HG03469 (cell line): ENCODE measurements at regions not wholly inside any gene's neighbourhood (a gene's known extent, or its start where the extent isn't known, plus 50 kb on each side); places are given as distances from the start of the nearest gene placed in this dataset.

Source experiments
- ATAC-seq: cut with Tn5 transposase; IDR thresholded peaks from one replicate; pipeline ENCODE4 v1.9.1; 2021; ENCODE audit warnings: mild to moderate bottlenecking, moderate library complexity, moderate number of reproducible peaks; ENCODE audit not compliant: unreplicated experiment

- ATAC-seq = no peak
Measured at GRCh38 chr2:136407952-136408318, 290.0 kb upstream of the CXCR4 start.

DNA sequence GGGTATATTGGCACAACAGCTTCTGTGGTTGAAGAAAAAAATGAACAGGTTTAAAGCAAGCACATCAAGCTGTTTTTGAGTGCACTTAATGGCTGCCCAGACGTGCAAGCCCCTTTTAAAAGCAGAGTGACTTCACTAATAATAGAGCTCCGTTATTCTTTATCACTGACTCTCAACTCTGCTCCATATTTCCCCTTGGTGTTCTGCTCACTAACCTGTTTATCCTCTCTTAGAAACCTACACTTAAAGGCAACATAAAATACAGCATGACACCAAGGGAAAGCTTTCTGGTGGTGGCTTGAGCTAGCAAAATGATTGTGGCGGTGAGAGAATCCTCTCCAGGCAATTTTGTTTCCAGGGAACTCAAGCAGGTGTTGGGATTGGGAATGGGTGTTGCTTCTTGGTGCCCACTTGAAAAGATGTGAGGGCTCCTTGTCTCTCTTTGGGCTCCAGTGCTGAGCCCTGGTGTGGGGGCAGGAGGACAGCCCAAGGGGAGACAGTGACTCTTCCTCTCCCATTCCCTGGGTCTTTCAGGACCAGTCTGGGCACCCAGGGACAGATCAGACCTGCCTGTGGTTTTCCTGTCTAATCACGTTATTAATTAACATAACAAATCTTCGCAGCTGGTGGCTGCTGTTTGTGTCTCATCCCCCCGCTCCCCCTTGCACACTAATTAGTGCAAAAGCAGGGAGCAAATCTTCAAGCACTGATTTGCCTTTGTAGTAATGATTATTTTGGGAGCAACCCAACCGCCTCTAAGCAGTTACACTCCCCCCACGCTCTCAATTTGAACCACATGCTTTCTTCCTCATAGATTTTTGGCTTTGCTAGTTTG, 289.4 kb upstream of the CXCR4 start:
- ATAC-seq = no peak

GRCh38 chr2:136404925-136405324, 287.0 kb upstream of the CXCR4 start:
- no peak for ATAC-seq

DNA sequence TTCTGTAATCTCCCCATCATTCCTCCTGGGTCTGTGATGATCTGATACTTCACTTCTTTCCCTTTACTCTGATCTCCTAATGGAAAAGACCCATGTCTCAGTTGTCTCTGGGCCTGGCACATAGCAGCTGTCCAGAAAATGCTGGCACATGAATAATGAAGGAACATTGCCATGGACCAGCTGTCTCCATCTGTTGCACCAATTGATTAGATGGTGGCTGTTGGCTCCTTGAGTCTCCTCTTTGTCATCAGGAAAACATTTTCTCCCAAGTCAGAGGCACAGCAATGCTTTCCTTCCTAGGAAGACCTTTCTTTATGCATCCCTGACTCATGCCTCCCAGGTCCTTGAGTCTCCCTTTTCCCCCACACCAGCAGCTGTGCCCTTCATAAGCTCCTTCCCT, 286.2 kb upstream of the CXCR4 start:
- no peak for ATAC-seq

DNA sequence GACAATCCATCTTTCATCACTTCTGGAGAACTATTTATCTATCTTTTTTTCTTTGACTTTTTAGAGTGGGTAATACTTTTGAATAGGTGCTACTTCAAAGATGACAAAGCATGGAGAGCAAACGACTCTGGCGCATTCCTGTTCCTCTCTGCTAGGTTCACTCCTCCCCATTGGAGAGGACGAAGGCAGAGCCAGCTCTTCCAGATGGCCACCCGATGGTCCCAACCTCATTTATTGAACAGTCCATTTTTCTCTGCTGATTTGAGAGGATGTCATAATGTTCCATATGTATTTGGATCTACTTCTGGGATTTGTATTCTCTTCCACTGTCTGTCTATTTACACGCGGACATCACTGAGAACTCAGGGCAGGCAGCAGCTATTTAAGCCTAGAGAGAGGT, 284.3 kb upstream of the CXCR4 start:
- ATAC-seq = no peak

DNA sequence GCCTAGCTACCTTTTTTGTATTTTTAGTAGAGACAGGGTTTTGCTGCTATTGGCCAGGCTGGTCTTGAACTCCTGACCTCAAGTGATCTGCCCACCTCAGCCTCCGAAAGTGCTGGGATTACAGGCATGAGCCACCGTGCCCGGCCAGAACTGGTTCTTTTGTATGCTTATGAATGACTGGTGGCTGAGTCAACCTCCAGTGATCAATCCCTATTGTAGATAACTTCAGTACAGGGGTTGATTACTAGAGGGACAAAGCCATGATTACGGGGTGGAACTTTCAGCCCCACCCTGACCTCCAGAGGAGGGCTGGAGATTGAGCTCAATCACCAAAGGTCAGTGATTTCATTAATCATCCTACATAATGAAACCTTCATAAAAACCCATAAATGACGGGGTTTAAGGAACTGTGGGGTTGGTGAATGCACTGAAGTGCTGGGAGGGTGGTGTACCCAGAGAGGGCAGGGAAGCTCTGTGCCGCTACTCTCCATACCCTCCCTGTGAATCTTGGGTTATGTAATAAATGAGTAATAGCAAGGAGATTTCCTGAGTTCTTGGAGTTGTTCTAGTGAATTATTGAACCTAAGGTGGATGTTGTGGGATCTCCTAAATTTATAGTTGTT, 281.8 kb upstream of the CXCR4 start:
- ATAC-seq = no peak

DNA sequence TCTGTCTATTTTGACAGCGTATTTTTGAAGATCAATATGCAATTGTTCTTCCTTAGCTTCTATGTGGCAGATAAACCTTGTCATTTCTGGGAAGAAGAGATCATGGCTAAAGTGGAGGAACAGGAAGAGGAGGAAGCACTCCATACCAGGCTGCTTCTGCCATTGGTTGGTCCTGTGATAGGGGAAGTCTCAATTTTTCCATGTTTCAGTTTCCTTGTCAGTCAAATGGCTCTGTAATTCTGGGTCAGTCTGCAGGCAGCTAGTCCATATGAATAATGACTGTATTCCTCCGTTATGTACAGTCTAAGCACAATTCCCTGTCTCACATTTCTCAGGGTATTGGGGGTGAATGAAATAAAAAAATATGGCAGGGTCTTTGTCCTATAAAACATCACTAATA, 277.6 kb upstream of the CXCR4 start:
- ATAC-seq = no peak

- peak; percentile 44 for ATAC-seq
Measured at GRCh38 chr2:136394136-136395060, 276.4 kb upstream of the CXCR4 start.

DNA sequence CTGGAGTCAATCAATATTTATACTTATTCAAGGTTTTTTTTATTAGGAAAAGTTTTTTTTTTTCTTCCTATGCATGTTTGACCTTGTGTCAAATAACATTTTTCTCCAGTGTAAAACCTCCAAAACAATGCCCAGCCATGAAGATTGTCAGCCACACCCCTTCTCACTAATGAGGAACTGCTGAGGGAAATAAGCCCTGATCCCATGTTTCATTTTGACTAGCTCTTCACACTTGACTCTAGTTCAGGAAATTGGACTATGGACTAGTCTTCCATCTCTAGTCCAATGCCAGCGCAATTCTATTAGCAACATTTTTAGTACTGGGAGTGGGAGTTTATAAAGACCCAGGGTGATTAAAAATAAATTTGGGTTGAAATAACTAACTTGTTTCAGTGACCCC, 275.6 kb upstream of the CXCR4 start:
- no peak for ATAC-seq

DNA sequence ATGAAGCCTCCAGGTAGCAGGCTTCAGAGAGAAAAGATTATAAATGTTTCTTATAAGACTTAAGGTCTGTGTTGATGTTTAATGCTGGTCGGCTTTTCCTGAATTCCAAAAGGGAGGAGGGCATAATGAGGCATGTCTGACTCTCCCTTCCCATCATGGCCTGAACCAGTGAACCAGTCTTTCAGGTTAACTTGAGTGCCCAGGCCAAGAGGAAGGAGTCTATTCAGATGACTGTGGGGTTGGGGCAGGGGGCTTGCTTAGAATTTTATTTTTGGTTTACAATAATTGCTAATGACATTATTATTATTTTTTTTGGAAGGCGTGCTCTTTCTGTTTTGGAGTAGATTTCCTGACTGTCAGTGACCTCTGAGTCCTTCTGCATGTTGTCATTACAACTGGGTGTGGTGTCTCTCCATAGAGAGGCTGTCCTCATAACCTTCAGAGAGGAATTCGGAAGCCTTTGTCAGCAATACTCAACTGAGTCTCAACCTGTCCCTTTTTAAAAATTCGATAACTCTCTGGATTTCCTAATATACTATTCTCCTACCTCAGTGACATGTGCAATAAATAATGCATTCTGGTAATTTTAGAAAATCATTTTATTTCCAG, 275.1 kb upstream of the CXCR4 start:
- no peak for ATAC-seq

DNA sequence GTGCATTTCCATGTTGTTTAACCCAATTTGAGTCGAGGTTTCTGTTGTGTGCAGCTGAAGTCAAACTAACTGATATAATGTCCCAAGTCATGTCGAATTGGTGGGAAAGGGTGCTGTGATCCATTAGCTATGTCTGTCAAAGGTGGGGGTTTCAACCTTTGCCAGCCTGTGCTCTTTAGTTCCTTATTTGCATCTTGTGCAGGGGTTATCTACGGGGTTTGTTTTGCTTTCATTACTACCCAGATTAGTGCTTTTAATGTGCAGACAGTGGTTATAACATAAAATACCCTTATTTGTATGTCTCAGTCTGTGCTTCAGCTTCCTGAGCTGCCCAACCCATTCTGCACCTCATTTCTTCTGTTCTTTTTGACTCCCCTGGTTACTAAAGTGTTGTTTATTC, 271.9 kb upstream of the CXCR4 start:
- ATAC-seq = peak; percentile 76

DNA sequence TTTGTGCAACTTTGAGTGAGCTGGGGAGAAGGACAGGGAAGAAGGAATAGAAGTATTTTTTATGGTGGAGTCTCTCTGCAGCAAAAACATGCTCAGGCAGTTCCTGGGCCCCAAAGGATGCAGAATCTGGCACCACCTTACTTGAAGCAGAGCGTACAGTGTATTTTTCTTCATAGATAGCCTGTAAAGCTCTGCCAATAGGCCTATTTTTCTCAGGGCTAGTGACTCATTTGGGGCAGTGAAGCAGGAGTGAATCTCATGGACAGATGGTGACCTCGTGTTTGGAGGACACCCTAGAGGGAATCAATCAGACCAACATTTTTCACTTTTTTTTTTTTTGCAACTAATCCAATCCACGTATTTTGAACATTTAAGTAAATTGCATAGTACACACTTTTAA, 268.1 kb upstream of the CXCR4 start:
- no peak for ATAC-seq

- ATAC-seq = peak; percentile 43
Measured at GRCh38 chr2:136384531-136385303, 266.8 kb upstream of the CXCR4 start.

DNA sequence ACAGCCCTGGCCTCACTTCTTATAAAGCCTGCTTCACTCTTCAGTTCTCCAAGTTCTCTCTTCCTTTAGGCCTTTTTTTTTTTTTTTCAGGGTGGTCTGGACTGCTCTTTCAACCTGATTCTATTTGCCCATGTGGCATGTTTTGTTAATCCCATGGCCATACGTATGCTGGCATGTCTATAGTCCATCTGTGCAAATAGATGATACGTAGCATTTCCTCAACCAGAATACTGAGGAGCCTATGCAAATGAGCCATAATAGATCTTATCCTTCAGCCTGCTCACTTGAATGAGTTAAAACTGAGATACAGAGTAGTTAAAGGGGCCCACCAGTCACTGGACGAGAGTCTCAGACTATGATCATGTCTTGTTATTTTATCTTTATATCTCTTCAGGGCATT, 265.2 kb upstream of the CXCR4 start:
- ATAC-seq = no peak

DNA sequence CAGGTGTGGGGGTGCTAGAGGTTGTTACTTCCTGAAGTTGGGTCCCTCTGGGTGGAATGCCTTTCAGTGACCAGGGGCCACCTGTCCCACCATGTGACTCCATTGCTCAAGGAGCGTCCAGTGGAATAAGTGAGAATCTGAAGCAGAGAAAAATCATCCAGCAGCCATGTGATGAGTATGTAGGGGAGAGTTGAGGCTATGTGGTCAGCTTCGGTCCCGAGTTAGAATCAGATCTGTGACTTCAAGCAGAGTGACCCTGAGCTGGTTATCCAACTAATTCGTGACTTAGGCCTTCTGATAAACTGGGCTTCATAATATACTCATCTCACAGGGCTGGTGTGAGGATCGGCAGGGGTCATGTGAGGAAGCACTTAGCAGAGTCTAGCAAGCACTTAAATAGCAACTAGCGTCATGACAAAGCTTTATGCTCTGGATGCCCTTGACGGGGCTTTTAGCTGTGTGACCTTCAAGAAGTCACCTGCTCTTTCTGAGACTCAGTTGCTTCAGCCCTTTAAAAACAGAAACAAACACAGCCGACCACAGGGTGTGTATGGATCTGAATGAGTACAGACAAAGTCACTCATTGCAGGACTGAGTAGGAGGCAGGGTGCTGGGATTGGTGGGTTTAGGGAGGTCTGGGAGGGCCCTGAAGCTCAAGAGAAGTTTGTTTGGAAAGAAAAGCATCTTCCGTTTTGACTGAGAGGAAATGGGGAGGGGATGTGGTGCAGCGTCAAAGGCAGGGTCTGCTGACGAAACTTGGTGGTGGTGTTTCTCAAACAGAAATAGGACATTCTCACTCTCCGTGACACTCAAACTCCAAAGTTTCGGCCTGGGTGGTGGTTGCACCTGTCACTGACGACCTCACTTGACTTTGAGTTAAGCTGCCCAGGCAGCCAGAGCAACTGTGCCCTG, 264.0 kb upstream of the CXCR4 start:
- peak; percentile 66 for ATAC-seq

- ATAC-seq = no peak
Measured at GRCh38 chr2:136381245-136381644, 263.3 kb upstream of the CXCR4 start.

- ATAC-seq = no peak
Measured at GRCh38 chr2:136378712-136379595, 261.0 kb upstream of the CXCR4 start.
